NCI-H1092 treated with DMSO at 0.1 percent for 48 hours (cell line): ENCODE measurements at regions not wholly inside any gene's neighbourhood (a gene's known extent, or its start where the extent isn't known, plus 50 kb on each side); places are given as distances from the start of the nearest gene placed in this dataset.
"Not testable (repeated sequence)": the region's sequence is repeated elsewhere in the genome, so short reads cannot be mapped to it uniquely, and the experiment has no call there.

ENCODE experiments used
- DNase-seq: peaks from one replicate; lab custom pipeline; 2025; lab: John Stamatoyannopoulos, UW

DNA sequence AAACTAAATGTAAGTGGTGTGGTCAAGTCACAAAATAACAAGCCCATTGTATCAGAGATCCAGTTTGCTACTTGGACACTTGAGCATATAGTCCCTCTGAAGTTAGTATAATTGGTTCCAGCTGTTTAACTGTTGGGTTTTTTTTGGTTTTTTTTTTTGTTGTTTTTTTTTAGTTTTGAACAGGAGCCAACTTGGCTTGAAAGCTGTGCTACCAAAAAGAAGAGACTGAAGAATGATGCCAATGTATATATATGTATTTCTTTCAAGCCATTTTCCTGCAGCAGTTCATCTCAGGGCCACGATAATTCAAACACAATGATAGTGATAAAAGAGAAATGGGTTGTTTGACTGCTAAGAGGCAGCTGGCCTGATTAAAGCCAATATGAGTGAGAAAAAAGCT, 138.3 kb downstream of the PCDH18 start:
- peak; percentile 90 for DNase-seq

DNA sequence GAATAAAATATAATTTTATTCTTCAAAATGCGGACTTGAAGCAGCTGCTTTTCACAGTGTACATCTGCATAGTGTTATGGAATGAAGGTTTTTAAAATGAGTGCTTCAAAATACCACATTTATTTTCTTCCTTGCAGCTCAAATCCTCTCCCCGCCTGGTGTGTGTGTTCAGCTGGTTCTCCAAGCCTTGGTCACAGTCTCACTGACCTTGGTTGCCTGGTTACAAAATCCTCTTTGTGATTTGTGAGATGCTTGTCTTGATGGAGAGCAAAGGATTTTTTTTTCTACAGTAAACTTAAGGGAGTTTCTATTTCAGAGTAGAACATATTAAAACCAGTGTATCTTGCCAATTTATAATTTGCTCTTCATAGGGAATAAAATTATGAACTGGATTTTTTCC, 139.2 kb downstream of the PCDH18 start:
- peak; percentile 92 for DNase-seq

DNA sequence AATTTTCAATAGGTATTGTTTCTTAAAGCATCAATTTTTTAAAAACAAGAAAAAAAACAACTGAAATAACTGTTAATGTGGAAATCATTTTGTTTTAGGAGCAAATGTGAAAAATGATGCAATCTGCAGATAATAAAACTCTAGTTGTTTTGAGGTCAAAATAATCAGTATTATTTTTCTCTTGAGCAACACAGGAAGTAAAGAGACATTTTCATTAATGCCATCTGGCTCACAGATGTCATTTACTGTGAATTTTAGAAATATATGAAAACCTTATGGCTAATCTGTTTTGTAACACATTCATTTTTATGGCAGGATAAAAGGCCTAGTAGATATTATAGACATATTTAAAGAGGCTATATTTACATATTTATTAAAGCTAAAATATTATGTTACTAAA, 141.6 kb downstream of the PCDH18 start:
- no peak for DNase-seq

DNA sequence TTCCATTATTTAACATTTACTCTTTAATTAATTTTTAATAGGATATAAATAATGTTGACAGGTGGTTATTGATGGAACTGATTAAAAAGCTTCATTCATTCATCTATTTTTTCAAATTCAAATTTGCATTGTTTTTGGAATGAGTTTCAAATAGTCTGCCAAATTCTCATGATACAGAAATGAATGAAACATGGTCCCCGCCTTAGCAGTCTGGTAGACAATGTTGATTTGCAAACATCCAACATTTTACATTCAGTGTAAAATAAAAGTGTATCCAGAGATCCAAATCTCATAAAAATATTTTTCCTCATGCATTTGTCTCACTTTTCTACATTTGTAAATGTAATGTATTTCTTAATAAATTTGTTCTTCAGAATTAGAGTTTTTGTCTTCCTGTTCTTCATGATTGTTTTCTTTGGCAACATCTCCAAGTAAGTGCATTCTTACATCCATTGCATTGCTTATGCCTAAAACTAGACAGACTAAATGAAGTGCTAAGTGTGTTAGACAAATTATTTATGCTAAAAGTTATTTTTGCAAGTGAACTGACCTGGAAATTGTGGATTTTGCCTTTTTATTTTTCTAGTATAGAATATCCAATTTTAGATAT, 142.3 kb downstream of the PCDH18 start:
- no peak for DNase-seq

DNA sequence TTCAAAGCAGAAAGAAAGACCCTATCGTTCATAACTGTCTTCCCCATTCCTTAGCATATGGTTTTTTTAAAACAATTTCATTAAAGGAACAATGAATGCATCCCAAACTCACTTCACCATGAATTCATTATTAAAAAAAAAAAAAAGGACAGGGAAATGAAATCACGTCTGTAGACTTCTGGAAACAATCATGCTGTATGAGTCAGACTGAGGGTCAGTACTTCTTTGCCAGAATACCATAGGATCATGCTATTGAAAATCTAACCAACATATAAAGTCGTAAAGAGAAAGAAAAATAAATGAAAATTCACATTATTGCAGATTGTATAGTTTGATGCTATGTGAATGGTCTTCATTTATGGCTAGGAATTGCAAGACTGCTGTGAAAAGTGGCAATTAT, 144.4 kb downstream of the PCDH18 start:
- DNase-seq, result no peak

DNA sequence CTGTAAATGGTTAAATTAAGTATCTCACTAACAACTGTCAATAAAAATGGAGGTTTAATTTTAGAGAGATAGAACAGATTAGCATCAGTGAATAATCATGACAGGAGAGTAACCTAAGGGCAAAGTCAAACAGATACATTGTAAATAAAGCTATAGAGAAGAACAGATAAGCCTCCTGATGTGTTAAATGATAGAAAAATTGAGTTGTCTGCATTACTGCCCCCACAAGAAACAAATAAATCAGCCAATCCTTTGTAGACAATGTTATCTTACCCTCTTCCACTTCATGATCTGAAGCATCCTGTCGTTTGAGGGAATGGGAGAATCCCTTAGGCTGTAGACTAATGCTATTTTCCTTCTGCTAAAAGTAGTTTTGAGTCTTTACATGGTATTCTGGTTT, 147.8 kb downstream of the PCDH18 start:
- DNase-seq, result no peak

DNA sequence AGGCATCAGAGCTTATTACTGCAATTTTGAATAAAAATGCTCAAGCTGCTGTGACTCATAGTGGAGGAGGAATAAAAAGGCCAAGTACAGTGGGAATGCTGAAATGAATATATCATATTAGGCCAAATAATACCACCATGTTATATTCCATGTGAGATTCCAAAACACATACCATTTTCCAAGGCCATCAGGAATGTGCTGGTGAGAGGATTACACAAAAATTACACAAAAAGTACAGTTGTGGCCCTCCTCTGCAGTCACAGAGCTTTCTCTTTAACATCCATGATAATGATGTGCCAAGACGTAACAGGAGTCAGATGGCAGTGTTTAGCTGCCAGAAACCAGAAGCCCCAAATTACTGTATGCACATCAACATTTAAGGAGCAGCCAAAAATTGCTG, 153.5 kb downstream of the PCDH18 start:
- DNase-seq, result no peak

DNA sequence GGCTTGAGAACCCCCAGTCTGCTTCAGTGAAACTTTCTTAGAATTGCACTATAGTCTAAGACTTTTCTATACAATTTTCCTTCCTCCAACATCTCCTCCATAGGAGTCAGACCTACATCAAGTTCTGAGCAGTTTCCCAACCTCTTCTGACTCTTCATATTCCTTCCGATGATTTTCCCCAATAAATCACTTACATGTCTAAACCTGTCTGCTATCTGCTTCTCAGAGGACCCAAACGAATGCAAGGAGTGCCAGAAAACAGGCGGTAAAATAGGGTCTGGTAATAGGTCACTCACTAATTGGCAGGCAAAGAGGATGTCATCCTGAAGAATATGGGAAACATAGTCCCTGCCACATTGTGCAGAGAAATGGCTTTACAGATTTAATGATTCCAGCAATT, 153.9 kb downstream of the PCDH18 start:
- no peak for DNase-seq

DNA sequence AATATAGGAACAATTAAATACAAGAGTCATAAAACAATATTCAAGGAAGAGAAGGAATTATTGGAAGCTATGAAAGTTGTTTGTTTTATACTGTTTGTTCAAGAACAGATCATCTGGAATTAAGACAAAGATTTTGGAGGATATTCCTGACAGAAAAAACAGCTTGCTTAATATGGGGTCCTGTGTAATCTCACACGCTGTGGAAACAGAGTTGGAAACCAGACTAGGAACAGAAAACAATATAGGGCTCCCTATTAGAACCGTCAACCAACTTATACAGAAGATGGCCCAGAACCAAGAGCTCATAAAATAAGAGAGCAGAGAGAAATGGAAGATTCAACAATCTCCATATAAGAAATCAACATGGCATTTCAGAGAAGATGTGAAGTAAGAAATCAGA, 156.0 kb downstream of the PCDH18 start:
- DNase-seq, result no peak

DNA sequence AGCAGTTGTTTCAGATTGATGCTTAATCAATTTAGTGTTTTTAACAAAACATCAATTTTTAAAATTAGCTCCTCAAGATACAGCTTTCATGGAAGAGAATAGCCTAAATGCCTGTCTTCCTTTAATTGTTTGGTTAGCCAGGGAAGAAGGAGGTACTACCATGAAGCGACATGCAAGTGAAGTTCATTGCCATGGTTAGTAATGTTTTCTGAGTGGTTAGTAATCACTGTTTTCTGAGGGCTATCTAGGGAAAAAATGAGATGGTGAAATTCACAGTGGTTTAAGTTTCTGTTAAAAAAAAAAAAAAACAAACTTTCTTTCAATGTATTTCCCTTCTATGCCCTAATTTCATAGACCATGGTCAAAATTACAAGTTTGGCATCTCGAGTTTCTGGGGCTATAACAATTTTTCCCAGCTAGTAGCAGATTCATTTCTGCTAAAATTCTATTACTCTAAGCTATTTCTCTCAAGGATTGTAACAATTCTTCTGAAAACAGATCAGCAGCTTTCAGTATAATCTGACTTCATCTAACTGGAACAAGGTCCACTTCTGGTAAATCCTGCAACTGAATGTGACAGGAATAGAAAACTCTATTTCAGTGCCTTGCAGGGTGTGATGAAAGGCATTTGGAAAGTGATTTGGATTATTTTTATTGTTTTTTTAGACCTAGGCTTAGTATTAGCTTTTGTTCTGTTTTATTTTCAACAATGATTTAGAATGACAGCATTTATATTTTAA, 157.0 kb downstream of the PCDH18 start:
- DNase-seq, result no peak

DNA sequence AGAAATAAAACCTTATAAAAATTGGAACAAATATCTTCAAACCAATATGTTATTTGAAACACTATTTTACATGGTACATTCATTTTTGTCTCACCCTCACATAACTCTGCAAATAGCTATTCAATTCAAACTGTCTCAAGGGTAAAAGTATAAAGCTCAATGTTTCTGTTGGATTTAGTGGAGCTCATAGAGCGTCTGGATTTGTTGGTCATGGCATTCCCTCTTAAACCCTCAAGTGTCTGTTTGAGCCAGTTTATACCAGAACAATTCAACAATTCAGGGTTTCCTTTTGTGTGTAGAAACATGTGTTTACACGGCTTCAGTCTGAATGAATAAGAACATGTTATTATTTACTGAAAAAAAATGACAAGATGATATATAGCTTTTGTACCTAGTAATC, 161.6 kb downstream of the PCDH18 start:
- no peak for DNase-seq

DNA sequence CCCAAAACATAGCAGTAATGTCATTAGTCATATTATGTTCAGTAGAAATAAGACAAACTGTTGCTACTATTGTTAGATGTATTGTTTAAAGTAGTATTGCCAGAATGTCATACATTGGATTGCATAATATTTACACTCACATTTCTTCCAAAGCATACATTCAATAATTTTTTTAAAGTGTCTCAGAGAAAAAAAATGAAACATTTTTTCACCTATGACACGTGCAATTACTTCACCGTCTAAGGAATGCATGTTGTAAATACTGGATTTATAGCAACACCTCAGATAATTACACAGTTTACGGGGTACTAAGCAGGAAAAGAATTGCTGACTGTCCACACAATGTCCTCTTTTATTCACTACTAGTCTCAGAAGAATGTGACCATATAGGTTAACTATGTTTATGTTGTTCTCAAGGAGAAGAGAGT, 162.1 kb downstream of the PCDH18 start:
- no peak for DNase-seq

DNA sequence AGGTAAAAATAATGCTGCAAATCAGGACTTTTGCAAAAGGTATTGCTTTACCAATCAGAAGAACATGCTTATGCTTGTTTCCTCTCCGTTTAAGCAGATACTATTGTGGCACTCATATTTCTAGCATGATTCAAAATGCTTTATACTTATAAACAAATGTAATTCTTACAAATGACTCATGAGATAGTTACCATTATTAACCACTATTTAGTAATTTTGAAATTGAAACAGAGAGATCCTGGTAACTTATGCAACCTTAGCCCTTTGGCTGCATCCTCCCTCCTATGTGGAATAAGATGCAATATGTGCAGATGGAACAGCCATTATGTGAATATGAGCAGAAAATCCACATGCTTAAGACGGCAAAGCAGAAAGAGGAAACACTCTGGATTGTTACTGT, 164.7 kb downstream of the PCDH18 start:
- no peak for DNase-seq

DNA sequence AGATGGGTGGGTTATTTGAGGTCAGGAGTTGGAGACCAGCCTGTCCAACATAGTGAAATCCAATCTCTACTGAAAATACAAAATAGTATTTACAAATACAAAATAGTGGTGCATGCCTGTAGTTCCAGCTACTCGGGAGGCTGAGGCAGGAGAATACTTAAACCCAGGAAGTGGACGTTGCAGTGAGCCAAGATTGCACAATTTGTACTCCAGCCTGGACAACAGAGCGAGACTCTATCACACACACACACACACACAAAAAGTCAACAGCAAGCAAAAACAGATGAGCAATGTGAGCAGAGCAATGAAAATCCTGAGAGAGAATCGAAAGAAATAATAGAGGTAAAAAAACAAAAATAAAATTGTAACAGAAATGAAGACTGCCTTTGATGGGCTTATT, 168.8 kb downstream of the PCDH18 start:
- no peak for DNase-seq

DNA sequence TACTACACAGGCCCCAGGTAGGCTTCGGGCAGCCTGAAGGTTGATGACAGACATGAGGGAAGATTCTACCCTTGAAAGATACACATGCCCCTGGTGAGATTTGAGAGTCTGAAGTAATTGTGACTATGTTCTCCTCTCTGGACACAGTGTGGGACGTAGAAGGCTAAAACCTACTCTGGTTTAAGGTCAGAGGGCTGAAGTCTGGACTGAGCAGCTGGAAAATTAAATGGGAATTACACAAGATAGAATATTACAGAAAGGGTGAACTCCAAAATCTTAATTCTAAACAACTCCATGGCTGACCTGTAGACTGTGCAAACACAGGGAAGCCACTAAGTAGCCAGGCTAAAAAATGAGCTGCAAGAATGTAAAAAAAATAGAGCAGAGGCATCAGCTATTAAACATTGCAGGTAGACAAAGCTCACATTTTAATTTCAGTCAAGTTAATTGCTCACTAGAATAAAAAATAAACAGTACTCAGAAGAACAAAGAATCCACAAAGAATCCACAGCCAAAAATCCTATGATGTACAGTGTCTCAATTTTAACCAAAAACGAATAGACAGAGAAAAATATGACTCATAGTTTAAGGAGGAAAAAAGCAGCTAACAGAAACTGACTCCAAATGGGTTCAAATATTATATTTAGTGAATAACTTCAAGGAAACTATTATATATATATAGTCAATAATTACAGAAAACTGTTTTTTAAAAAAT, 170.4 kb downstream of the PCDH18 start:
- DNase-seq, result no peak

DNA sequence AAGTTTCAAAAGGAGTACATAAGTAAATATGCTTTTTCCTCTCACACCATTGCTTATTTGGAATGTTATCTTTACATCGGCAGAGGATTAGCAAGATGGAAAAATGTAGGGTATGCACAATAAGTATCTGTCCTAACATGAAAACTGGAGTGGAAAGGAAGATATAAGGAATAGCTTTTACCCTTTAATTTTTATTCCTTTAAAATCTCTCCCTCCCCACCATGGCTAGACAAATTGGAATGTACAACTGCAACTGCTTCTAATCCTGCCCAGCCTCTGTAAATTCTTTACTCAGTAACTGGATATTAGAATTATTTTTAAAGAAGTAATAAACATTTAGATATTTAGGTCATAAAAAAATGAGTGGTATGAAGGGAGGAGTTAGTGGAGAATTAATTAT, 171.5 kb downstream of the PCDH18 start:
- no peak for DNase-seq

DNA sequence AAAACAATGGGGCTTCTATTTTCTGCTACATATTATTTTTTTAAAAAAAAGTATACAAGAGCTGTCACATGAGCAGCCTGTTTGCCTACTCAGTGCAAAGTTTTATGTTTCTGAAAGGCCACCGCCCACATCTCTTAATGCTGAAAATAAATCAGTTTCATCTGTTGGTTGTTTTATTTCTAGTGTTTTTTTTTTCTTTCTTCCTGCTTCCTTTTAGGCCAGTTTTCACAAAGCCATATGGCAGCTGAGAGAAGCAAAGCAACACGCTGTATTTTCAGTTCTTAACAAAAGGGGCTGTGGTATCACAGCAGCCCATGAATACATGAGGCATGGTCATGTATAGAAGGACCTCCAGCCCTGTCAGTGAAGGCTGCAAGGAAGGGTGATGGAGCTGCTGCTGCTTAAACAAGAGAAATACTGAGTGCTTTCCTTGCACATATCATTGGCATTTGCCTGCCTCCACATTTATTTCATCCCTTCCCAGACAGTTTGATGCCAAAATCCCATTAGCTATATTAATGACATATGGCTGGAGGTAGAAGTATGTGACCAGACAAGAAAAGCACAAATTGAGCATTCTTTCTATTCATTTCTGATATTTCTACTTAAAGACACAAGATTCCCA, 172.5 kb downstream of the PCDH18 start:
- DNase-seq, result no peak

DNA sequence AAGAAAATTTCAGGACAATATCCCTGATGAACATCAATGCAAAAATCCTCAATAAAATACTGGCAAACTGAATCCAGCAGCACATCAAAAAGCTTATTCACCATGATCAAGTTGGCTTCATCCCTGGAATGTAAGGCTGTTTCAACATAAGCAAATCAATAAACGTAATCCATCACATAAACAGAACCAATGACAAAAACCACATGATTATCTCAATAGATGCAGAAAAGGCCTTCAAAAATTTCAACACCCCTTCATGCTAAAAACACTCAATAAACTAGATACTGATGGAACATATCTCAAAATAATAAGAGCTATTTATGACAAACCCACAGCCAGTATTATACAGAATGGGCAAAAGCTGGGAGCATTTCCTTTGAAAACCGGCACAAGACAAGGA, 177.7 kb downstream of the PCDH18 start:
- not testable (repeated sequence) for DNase-seq

DNA sequence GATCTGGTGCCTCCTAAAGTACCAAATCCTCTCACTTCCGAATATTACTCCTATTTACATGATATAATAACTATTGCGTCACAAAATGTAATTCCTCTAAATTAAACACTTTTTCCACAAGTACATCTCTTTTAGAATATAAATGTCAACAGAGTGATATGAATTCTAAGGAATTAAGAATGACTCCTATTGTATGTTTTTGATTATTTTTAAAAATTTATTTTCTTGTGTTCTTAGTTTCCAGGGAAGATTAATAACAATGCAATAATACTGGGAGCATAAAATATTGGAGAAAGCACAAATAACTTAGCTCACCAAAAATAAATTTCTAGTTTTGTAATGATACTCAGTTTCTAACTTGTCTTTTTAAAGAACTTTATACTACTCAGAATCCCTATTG, 184.9 kb downstream of the PCDH18 start:
- DNase-seq, result no peak

DNA sequence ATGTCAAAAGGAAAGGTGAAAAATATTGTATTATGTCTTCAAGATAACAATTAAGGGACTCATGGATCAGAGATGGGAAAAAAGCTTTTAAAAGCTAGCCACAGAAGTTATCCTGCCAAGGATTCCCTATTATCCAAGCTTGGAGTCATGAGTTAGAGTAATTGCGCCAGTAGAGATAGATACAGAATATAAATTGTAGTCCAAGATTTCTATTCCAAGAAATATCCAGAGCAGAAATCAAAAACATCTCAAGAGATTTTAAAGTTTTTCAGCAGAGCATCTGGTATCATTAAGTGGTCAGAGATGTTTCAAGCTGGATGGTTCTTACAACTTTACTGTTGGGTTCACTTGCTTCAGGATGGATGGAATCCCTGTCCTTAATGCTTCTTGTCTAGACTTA, 186.7 kb downstream of the PCDH18 start:
- no peak for DNase-seq

DNA sequence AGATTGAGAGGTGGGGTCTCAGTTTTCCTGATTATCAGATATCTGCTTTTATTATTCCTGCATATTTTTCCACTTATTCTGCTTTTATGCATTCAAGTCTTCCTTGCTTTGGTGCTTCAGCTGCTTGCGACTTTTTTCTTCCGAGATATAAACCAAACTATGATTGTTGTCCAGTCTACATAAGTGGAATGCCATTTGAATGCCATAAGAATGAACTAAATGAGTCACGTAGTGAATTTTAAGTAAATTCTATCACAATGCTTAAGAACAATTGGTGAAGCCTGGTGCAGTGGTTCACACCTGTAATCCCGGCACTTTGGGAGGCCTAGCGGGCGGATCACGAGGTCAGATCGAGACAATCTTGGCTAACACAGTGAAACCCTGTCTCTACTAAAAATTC, 189.1 kb downstream of the PCDH18 start:
- DNase-seq, result no peak

DNA sequence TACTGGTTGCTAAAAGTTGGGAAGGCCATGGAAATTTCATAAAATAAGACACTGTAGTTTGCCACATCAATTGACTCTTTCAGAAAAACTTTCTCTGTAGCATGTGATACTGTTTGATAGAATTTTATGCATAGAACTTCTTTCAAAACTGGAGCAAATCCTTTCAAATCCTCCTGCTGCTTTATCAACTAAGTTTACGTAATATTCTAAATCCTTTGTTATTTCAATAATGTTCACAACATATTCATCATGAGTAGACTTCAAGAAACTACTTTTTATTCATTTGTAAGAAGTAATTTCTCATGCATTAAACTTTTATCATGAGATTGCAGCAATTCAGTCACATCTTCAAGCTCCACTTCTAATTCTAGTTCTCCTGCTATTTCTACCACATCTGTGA, 199.3 kb downstream of the PCDH18 start:
- DNase-seq, result no peak

DNA sequence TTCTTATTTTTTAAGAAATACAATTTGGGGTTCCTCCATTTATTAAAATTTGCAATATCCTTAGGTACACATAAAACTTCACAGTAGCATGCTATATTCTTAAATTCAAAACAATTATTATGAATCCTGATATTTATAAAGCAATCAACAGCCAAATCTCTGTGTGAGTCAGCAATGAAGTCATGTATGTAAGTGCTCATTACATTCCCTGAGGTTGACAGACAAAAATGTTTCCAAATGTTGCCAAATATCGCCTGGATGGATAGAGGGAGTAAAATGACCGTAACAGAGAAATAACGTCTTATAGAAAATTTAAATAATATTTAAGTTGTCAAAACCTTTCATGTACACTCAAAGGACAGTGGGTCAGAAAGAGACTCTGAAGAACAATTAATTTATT, 220.0 kb downstream of the PCDH18 start:
- no peak for DNase-seq
